ENCODE measurements at regions not wholly inside any gene's neighbourhood (a gene's known extent, or its start where the extent isn't known, plus 50 kb on each side); places are given as distances from the start of the nearest gene placed in this dataset.

- H3K36me3 ChIP-seq (replicated peaks): no peaks in the 10 kb centered on the region
- H3K27ac ChIP-seq: peak overlapping the region; percentile 42
- no peak overlapping the region for H3K4me3 ChIP-seq (ENCODE audit: low read depth, low read length)
- DNase-seq: peak; percentile 76
- in situ Hi-C loops (cut with HindIII; ENCODE audit: low pct_ligation_motif_present, low sequenced_read_pairs): no loop called here
- no peak for TF ChIP-seq CTCF (IDR thresholded peaks at IDR 0.05; ENCODE audit: low read depth, low read length, missing control alignments)
- H3K27me3 ChIP-seq (replicated peaks): no peaks in the 10 kb centered on the region
These were observed 306.9 kb upstream of the ARSJ start for GRCh38 chr4:114286262-114286810.

GRCh38 chr4:114287079-114287696, 307.7 kb upstream of the ARSJ start:
- H3K4me3 ChIP-seq (ENCODE audit: low read depth, low read length): no peak overlapping the region
- no peak for TF ChIP-seq CTCF (IDR thresholded peaks at IDR 0.05; ENCODE audit: low read depth, low read length, missing control alignments)
- H3K27ac ChIP-seq: no peak overlapping the region
- in situ Hi-C loops (cut with HindIII; ENCODE audit: low pct_ligation_motif_present, low sequenced_read_pairs): no loop called here
- no peaks in the 10 kb centered on the region for H3K36me3 ChIP-seq (replicated peaks)
- H3K27me3 ChIP-seq (replicated peaks): no peaks in the 10 kb centered on the region
- DNase-seq: no peak

GRCh38 chr4:114296126-114296525, 302.5 kb upstream of the UGT8 start:
- DNase-seq: no peak
- H3K4me3 ChIP-seq (ENCODE audit: low read depth, low read length): no peak overlapping the region
- H3K27ac ChIP-seq: no peak overlapping the region
- in situ Hi-C loops (cut with HindIII; ENCODE audit: low pct_ligation_motif_present, low sequenced_read_pairs): no loop called here
- H3K36me3 ChIP-seq (replicated peaks): no peaks in the 10 kb centered on the region
- no peaks in the 10 kb centered on the region for H3K27me3 ChIP-seq (replicated peaks)
- no peak for TF ChIP-seq CTCF (IDR thresholded peaks at IDR 0.05; ENCODE audit: low read depth, low read length, missing control alignments)

DNA sequence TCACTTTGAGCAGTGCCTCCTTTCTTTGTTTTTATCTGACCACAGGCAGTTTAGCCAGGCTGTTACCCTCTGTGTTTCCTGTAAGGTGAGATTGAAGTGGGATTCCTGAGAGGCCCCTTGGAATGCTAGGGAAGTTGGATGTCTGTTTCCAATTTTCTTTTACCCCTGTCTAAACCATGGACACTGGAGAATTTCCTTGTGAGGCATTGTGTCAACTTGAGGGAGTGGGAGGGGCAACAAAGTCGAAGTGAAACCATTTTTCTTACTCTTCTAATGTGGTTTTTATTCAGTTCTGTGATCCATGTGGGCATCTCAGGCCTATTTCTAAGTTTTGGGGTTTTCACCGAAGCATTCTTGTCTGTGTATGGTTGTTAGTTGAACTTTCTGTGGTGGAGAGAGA, 296.1 kb upstream of the UGT8 start:
- no peak overlapping the region for H3K27ac ChIP-seq

GRCh38 chr4:114304046-114304445, 294.6 kb upstream of the UGT8 start:
- Histone ChIP-seq H3K4me3 (ENCODE audit: low read depth, low read length) (no peak overlapping the region), H3K27ac (no peak overlapping the region), H3K36me3 (replicated peaks) (no peaks in the 10 kb centered on the region), H3K27me3 (replicated peaks) (no peaks in the 10 kb centered on the region)
- no peak for TF ChIP-seq CTCF (IDR thresholded peaks at IDR 0.05; ENCODE audit: low read depth, low read length, missing control alignments)
- in situ Hi-C loops (cut with HindIII; ENCODE audit: low pct_ligation_motif_present, low sequenced_read_pairs): no loop called here
- DNase-seq: no peak

More for the DNA sequence above, 296.1 kb upstream of the UGT8 start:
- H3K27me3 ChIP-seq (replicated peaks): no peaks in the 10 kb centered on the region
- in situ Hi-C loops (cut with HindIII; ENCODE audit: low pct_ligation_motif_present, low sequenced_read_pairs): no loop called here
- no peak for TF ChIP-seq CTCF (IDR thresholded peaks at IDR 0.05; ENCODE audit: low read depth, low read length, missing control alignments)
- DNase-seq: no peak
- no peaks in the 10 kb centered on the region for H3K36me3 ChIP-seq (replicated peaks)
- no peak overlapping the region for H3K4me3 ChIP-seq (ENCODE audit: low read depth, low read length)

DNA sequence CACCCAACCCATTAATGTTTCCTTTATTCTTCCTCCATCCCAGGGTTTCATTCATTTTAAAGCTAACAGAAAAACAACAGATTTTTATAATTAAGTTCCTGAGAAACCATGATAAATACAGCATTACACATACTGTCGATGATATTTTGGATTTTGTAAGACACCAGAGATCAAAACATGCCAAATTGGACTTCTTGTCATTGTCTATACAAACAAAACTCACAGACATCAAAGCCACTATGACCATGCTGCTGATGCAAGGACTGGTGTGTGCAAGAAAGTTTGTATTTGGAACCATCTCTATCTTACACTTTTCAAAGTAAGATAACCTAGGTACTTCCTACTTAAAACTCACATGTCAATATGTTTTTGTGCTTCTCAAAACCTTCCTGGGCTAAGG, 294.0 kb upstream of the UGT8 start:
- no peak for TF ChIP-seq CTCF (IDR thresholded peaks at IDR 0.05; ENCODE audit: low read depth, low read length, missing control alignments)
- DNase-seq: no peak
- no peaks in the 10 kb centered on the region for H3K27me3 ChIP-seq (replicated peaks)
- in situ Hi-C loops (cut with HindIII; ENCODE audit: low pct_ligation_motif_present, low sequenced_read_pairs): no loop called here
- H3K27ac ChIP-seq: no peak overlapping the region
- no peaks in the 10 kb centered on the region for H3K36me3 ChIP-seq (replicated peaks)
- no peak overlapping the region for H3K4me3 ChIP-seq (ENCODE audit: low read depth, low read length)
